ENCODE measurements at regions not wholly inside any gene's neighbourhood (a gene's known extent, or its start where the extent isn't known, plus 50 kb on each side); places are given as distances from the start of the nearest gene placed in this dataset.

DNA sequence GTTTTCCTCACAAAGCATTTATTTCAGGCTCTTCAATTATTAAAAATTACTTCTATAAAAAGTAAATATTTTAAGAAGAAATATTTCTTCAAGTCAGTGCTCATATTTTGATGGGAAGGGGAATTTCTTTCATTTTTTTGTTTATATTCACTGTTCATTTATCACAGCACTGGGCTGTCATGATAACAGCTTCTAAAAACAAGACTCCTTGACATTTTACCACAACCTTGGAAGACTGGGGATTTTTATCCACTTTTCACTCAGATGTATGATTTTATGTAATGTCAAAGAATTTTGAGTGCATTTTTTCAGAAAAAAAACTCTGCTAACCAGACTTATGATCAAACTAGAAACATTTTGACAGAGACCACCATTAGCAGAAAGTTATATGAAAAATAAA lies 149.7 kb downstream of the PHLDA1 start:
- TF ChIP-seq SUZ12 (IDR thresholded peaks at IDR 0.05) (no peak), CTBP1 (IDR thresholded peaks at IDR 0.05; ENCODE audit: borderline replicate concordance) (no peak), TARDBP (IDR thresholded peaks at IDR 0.05) (no peak), FOXK2 (IDR thresholded peaks at IDR 0.05) (no peak), LEF1 (IDR thresholded peaks at IDR 0.05; ENCODE audit: borderline replicate concordance) (no peak), SP1 (IDR thresholded peaks at IDR 0.05) (no peak), FOXA1 (IDR thresholded peaks at IDR 0.05) (no peak), ARNT (IDR thresholded peaks at IDR 0.05) (no peak), ZNF384 (IDR thresholded peaks at IDR 0.05) (no peak)
- TF ChIP-seq, protein P1, sequence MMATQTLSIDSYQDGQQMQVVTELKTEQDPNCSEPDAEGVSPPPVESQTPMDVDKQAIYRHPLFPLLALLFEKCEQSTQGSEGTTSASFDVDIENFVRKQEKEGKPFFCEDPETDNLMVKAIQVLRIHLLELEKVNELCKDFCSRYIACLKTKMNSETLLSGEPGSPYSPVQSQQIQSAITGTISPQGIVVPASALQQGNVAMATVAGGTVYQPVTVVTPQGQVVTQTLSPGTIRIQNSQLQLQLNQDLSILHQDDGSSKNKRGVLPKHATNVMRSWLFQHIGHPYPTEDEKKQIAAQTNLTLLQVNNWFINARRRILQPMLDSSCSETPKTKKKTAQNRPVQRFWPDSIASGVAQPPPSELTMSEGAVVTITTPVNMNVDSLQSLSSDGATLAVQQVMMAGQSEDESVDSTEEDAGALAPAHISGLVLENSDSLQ (IDR thresholded peaks at IDR 0.05) = no peak
